HUES6 (cell line): ENCODE measurements at regions not wholly inside any gene's neighbourhood (a gene's known extent, or its start where the extent isn't known, plus 50 kb on each side); places are given as distances from the start of the nearest gene placed in this dataset.

Experiments used
- H3K27ac ChIP-seq: 2 replicates; pipeline ENCODE4 v1.7.0; 2013; ENCODE audit warnings: low read depth, mild to moderate bottlenecking, low read length, inconsistent platforms
- H3K27me3 ChIP-seq: 2 replicates; pipeline ENCODE4 v1.6.1; 2013; ENCODE audit warnings: low read length; ENCODE audit not compliant: control insufficient read depth, insufficient read depth
- H3K36me3 ChIP-seq: 2 replicates; pipeline ENCODE4 v1.6.1; 2013; ENCODE audit warnings: low read length; ENCODE audit not compliant: control insufficient read depth, insufficient read depth
- H3K4me1 ChIP-seq: 2 replicates; pipeline ENCODE4 v1.6.1; 2013; ENCODE audit warnings: low read length; ENCODE audit not compliant: control insufficient read depth, insufficient read depth
- H3K4me3 ChIP-seq: 2 replicates; pipeline ENCODE4 v1.5.1; 2013; ENCODE audit warnings: low read depth, low read length
- H3K9ac ChIP-seq: one replicate; pipeline ENCODE4 v1.6.1; 2013; ENCODE audit warnings: mild to moderate bottlenecking, low read length
- H3K9me3 ChIP-seq: 2 replicates; pipeline ENCODE4 v1.6.1; 2013; ENCODE audit warnings: low read depth, low read length; ENCODE audit not compliant: control insufficient read depth, insufficient read depth

DNA sequence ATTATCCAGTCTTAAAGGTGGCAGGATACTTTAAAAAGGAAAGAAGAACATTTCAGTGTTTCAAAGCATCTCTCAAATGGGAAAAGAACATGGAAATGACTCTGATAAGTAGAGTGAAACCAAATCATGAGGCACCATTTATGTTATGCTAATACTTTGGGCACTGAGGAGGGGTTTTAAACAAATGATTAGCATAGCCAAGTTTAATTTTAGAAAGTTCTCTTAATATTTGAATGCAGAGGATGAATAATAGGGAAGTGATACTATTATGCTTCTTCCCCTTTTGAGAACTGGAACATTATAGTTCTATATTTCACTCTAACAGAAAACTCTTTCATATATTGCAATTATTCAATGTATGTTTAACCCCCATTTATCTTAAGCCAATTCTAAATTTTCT, 1181.9 kb upstream of the PRMT6 start:
- Histone ChIP-seq H3K27me3 (no peaks in the 10 kb centered on the region), H3K4me1 (no peaks in the 10 kb centered on the region), H3K27ac (no peak overlapping the region), H3K36me3 (no peaks in the 10 kb centered on the region), H3K4me3 (no peak overlapping the region), H3K9me3 (0 out of 2 replicates have a peak, but pooled peaks cover 2% of the 10 kb centered on the region), H3K9ac (no peak overlapping the region)

DNA sequence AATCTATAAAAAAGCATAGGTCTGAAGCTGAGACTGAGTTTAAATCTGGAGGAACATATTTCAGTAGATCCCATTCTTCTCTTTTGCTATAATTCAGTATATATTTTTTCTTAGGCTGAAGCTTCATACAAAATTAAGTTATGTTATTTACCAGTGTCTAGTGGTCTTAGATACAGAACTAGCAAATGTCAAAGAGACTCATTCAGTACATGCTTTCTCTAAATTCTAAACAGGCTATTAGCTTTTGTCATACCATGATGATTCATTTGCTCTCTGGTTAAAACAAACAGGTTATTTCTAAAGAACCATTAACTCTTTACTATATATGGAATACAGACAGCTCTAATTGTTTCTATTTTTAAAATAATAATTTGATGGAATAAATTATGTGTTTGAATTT, 1170.2 kb upstream of the PRMT6 start:
- Histone ChIP-seq H3K4me1 (no peaks in the 10 kb centered on the region), H3K36me3 (no peaks in the 10 kb centered on the region), H3K4me3 (no peak overlapping the region), H3K27ac (no peak overlapping the region), H3K27me3 (no peaks in the 10 kb centered on the region), H3K9me3 (no peaks in the 10 kb centered on the region; the same call in 1 of the 2 replicates), H3K9ac (no peak overlapping the region)

DNA sequence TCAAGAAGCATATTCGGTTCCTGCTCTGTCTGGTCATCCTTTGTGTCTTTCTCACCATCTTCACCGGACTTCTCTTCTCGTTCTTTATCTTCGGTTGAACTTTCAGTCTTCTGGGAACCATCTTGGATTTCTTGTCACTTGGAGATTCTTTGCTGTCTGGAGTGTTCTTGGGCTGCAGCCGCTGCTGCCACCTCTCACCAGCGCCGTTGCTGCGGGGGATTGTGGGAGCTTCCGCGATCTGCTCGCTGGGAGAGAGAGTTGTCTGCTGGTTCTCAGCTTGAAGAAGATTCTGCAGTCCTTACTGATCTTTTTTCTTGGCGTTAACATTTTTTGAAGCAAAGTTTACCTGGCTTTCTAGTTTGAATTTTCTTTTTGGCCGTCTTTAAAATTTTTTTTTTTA, 1165.2 kb upstream of the PRMT6 start:
- no peaks in the 10 kb centered on the region for H3K27me3 ChIP-seq
- no peaks in the 10 kb centered on the region for H3K9me3 ChIP-seq
- H3K27ac ChIP-seq = no peak overlapping the region
- H3K4me3 ChIP-seq = no peak overlapping the region
- no peaks in the 10 kb centered on the region for H3K36me3 ChIP-seq
- H3K9ac ChIP-seq = no peak overlapping the region
- H3K4me1 ChIP-seq = no peaks in the 10 kb centered on the region

DNA sequence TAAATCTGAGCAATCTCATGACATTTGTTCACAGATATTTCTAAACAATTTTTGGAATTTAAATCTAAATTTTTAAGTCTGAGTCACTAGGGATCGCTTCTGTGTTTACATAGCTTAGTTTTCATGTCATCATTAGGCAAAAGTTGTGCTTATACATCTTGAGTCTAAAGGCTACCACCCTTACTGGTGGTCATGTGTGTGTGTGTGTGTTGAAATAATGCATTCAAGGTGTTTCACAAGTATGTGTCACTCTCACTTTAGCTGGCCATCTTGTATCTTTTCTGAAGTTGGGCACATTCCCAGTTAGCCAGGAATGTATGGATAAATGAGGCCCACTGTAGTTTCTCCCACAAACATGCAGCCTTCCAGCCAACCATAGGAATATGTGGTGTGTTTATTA, 1162.5 kb upstream of the PRMT6 start:
- Histone ChIP-seq H3K27ac (no peak overlapping the region), H3K4me1 (no peaks in the 10 kb centered on the region), H3K9ac (no peak overlapping the region), H3K4me3 (no peak overlapping the region), H3K27me3 (no peaks in the 10 kb centered on the region), H3K36me3 (no peaks in the 10 kb centered on the region), H3K9me3 (peaks cover 5% of the 10 kb centered on the region; the same call in 1 of the 2 replicates)

DNA sequence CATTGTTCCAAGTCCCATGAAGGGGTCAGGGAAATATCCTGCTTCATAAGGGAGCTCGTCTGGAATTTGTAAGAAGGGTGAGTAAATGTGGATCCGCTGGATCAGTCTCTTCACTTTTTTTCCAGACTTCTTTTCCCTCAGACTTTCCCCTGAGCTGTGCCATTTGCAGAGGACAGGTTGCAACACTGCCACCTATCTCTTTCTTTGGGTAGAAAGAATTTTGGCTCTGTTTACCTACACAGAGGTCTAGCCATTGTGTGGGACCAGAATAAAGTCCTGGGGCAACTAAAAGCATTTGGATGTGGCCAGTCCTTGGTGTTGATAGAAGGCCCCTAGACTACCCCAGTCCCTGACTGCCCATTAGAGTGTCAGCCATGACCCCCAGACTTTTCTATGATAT, 1146.7 kb upstream of the PRMT6 start:
- Histone ChIP-seq H3K9ac (no peak overlapping the region), H3K9me3 (peaks cover 5% of the 10 kb centered on the region; the same call in 1 of the 2 replicates), H3K4me3 (no peak overlapping the region), H3K27me3 (no peaks in the 10 kb centered on the region), H3K36me3 (no peaks in the 10 kb centered on the region), H3K4me1 (no peaks in the 10 kb centered on the region), H3K27ac (no peak overlapping the region)

DNA sequence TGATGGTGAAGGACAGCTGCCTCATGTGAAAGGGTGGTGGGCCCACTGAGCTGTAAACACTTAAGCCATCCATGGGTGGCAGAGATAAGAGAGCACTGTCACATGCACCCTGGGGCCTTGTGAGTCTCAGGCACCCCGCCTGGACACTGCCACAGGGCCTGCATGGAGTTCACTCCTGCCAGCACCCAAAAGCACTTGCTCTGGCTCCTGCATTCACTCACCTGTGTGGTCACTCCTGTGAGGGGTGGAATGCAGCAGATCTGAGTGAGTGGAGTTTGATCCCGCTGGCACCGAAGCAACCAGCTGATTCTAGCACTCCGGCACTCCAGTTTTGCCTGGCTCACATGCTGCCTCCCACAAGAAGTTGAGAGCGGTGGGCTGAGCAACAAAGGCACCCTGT, 1142.1 kb upstream of the PRMT6 start:
- H3K36me3 ChIP-seq = no peaks in the 10 kb centered on the region
- H3K9me3 ChIP-seq = no peaks in the 10 kb centered on the region
- no peaks in the 10 kb centered on the region for H3K27me3 ChIP-seq
- H3K9ac ChIP-seq = no peak overlapping the region
- no peak overlapping the region for H3K27ac ChIP-seq
- H3K4me1 ChIP-seq = no peaks in the 10 kb centered on the region
- H3K4me3 ChIP-seq = no peak overlapping the region

DNA sequence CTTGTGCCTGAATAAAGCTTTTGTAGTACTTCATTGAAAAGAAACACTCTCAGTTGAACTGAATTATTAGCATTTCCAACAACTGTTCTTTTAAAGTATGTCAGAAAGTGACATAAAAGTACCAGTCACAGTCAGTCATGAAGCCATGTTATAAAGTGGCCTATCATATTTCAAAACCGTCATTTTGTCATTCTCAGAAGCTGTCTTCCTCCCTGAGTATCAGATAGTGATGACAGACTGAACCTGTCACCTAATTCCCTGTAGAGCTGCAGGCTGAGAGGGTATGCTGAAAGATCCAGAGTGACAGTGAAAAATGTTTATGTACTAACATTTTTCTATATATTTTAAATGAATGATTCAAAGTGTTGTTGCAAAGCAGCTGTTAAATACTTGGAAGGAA, 1121.7 kb upstream of the PRMT6 start:
- Histone ChIP-seq H3K27me3 (no peaks in the 10 kb centered on the region), H3K9ac (no peak overlapping the region), H3K36me3 (no peaks in the 10 kb centered on the region), H3K4me3 (no peak overlapping the region), H3K4me1 (no peaks in the 10 kb centered on the region), H3K9me3 (peaks cover 7% of the 10 kb centered on the region; the same call in 1 of the 2 replicates), H3K27ac (no peak overlapping the region)

DNA sequence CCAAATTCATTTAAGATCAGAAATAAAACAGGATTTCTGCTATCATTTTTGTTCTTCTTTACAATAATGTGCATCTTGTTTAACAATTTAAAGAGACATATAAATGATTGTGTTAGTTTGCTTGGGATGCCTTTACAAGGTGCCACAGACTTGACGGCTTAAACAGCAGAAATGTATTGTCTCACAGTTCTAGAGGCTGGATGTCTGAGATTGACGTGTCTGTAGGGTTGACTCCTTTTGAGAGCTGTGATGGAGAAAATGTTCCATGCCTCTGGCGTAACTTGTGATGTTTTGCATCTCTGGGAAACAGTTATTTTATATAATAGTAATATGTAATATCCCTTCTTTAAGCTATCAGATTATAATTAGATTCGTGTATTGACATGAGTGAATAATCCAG, 1091.6 kb upstream of the PRMT6 start:
- no peaks in the 10 kb centered on the region; the same call in 1 of the 2 replicates for H3K9me3 ChIP-seq
- no peaks in the 10 kb centered on the region for H3K4me1 ChIP-seq
- no peaks in the 10 kb centered on the region for H3K27me3 ChIP-seq
- H3K36me3 ChIP-seq = no peaks in the 10 kb centered on the region
- no peak overlapping the region for H3K4me3 ChIP-seq
- H3K27ac ChIP-seq = no peak overlapping the region
- H3K9ac ChIP-seq = no peak overlapping the region

DNA sequence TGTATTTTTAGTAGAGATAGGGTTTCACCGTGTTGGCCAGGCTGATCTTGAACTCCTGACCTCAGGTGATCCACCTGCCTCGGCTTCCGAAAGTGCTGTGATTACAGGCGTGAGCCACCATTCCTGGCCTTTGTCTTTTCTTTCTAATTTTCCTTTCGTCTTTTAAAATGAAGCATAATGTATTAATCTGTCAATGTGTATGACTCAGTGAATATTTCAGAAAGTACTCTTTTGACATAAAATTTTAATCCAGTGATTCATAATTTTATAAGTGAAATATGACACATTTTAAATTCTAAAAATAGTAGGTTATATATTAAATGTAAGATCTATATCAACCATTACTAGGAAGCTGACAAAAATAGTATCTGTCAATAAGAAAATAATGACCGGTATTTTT, 1059.0 kb upstream of the PRMT6 start:
- H3K9me3 ChIP-seq = no peaks in the 10 kb centered on the region
- H3K9ac ChIP-seq = no peak overlapping the region
- H3K4me1 ChIP-seq = no peaks in the 10 kb centered on the region

DNA sequence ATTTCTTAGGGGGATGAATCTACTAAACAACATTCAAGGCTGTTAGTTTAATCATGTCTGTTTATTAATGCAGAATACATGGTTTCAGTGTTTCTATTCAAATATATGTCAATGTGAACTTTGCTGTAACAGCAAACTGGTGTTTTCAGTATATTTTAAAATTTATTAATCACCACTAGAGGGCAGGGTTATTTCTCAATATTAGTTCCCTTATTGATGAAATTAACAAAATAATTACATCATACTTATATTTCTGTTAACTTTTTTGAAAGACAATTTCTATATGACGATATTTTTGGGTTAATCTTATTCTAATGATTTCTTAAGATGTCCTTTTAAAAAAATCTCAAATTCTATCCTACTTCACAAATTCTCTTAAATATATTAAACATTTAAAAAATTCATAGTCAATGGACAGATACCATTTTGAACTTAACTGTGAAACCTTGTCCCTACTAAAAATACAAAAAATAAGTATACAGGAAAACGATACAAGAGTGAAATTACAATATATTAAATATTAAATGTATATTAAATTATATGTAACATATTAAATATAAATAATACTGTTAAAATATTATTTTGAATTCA, 1034.1 kb upstream of the PRMT6 start:
- Histone ChIP-seq H3K27ac (no peak overlapping the region), H3K36me3 (no peaks in the 10 kb centered on the region), H3K9me3 (no peaks in the 10 kb centered on the region), H3K27me3 (no peaks in the 10 kb centered on the region), H3K4me3 (no peak overlapping the region), H3K4me1 (no peaks in the 10 kb centered on the region), H3K9ac (no peak overlapping the region)

More for the DNA sequence above, 1059.0 kb upstream of the PRMT6 start:
- H3K27me3 ChIP-seq = no peaks in the 10 kb centered on the region
- H3K4me3 ChIP-seq = no peak overlapping the region
- H3K36me3 ChIP-seq = no peaks in the 10 kb centered on the region
- H3K27ac ChIP-seq = no peak overlapping the region

DNA sequence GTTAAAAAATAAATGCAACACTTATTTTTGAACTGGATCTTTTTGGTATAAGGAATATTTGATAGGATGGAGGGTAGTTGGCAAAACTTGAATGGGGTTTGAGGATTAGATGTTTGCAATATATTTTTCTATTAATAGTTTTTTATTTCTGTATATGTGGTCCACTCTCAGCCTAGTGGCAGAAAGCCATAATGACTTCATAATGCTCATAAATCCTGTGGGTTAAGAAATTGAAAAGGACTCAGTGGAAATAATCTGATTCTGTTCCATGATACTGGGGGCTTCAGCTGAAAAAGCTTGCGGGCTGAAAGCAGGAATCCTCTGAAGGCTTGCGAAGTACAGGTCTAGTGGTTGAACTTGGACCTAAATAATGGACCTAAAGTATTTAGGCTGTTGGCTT, 1028.6 kb upstream of the PRMT6 start:
- Histone ChIP-seq H3K4me1 (no peaks in the 10 kb centered on the region), H3K36me3 (no peaks in the 10 kb centered on the region), H3K4me3 (no peak overlapping the region), H3K9me3 (no peaks in the 10 kb centered on the region), H3K27me3 (no peaks in the 10 kb centered on the region), H3K9ac (no peak overlapping the region), H3K27ac (no peak overlapping the region)

DNA sequence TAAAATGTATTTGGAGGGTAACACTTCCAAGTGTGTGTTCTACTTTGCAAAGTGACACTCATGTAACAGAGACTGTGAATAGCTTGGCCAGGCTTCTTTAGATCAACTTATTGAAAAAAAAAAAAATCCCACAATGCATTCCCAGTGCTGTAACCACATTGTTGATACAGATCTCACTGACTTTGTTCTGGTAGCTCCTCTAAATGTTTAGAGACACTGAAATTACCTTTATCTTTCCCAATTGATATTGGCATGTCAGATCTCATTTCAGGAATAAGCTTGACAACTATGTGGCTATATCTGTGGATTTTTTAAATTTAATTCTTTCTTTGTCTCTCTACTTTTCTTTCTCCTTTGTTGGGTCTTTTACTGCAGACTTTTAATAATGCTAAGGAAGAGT, 1018.9 kb upstream of the PRMT6 start:
- Histone ChIP-seq H3K9me3 (0 out of 2 replicates have a peak, but pooled peaks cover 2% of the 10 kb centered on the region), H3K9ac (no peak overlapping the region), H3K27me3 (no peaks in the 10 kb centered on the region), H3K36me3 (no peaks in the 10 kb centered on the region), H3K4me3 (no peak overlapping the region), H3K4me1 (no peaks in the 10 kb centered on the region), H3K27ac (no peak overlapping the region)
